Right lobe of liver (tissue), 4 donors: ENCODE measurements at regions not wholly inside any gene's neighbourhood (a gene's known extent, or its start where the extent isn't known, plus 50 kb on each side); places are given as distances from the start of the nearest gene placed in this dataset.

Experiments used
- POLR2A ChIP-seq: fragments of 450-650 bp; IDR thresholded peaks from one replicate; pipeline ENCODE4 v1.6.1; 2017; ENCODE audit warnings: antibody characterized with exemption, mild to moderate bottlenecking
- TF ChIP-seq, protein P1 (sequence below), 4 donors: fragments of 200-600 bp in 3 of 4; fragments of 450-650 bp in 1 of 4; IDR thresholded peaks; one replicate each; pipeline versions ENCODE4 v1.5.1 to v1.8.0; 2016 to 2022; ENCODE audit warnings: antibody characterized with exemption in 4 of 4, mild to moderate bottlenecking in 2 of 4
- donor health status: DM: no; HTN: no; CAD: no.
- donor health status: DM: no; HTN: no; CAD: no.
- donor health status: DM: no; HTN: yes; CAD: no.

DNA sequence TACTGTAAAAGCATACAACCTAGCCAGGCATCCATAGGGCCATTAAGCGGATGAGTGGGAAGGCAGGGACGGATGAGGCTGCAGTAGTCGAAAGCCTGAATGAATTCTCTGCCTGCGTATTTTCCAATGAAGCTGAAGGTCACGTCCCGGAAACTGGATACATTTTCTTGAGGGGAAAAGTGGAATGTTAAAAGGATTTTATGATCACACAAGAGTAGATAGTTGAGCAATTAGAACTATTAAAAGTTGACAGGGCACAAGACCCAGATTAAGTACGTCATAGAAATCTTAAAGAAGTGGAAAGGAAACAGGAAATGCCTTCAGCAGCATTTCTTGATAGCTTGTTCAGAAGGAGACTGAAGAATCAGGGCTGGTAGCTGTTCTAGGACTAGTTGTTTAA lies 98.3 kb upstream of the CXXC4 start:
- TF ChIP-seq, protein P1, sequence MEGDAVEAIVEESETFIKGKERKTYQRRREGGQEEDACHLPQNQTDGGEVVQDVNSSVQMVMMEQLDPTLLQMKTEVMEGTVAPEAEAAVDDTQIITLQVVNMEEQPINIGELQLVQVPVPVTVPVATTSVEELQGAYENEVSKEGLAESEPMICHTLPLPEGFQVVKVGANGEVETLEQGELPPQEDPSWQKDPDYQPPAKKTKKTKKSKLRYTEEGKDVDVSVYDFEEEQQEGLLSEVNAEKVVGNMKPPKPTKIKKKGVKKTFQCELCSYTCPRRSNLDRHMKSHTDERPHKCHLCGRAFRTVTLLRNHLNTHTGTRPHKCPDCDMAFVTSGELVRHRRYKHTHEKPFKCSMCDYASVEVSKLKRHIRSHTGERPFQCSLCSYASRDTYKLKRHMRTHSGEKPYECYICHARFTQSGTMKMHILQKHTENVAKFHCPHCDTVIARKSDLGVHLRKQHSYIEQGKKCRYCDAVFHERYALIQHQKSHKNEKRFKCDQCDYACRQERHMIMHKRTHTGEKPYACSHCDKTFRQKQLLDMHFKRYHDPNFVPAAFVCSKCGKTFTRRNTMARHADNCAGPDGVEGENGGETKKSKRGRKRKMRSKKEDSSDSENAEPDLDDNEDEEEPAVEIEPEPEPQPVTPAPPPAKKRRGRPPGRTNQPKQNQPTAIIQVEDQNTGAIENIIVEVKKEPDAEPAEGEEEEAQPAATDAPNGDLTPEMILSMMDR (IDR thresholded peaks at IDR 0.05): no peak
- no peak for TF ChIP-seq POLR2A
